ENCODE measurements at regions not wholly inside any gene's neighbourhood (a gene's known extent, or its start where the extent isn't known, plus 50 kb on each side); places are given as distances from the start of the nearest gene placed in this dataset.

DNA sequence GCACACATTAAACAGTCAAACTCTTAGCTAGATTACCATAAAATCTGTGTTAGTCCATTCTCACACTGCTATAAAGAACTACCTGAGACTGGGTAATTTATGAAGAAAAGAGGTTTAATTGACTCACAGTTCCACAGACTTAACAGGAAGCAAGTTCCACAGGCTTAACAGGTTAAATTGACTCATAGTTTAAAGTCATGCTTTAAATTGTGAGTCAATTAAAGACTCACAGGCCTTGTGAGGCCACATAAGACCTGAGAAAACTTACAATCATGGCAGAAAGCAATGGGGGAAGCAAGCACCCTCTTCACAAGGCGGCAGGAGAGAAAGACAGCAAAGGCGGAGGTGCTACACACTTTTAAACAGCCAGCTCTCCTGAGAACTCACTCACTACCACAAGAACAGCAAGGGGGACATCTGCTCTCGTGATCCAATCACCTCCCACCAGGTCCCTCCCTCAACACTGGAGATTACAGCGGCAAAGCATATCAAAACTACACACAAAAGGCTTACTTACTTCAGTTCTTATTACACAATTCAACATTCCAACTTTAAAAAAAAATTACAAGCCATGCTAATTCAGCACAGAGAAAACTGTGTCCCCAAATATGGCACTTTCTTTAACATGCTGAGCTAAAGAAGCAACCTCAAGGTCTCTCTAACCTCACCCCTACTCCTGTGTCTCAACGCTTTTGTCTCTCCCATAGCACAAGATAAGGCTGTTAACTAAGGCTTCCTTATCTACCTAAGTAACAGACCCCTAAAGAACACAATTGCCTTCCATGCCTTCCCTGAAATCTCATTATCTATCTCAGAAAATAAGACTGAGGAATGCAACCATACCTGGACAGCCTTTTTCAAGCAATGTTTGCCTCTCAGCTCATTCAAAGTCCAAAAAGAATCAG is 805.1 kb downstream of the NR2F1-AS1 start:
- intact Hi-C loops (cut with DNase I; ENCODE audit: low total_unique reads): no loop called here
- no peak for DNase-seq
- WGBS, 5 donors: 70 to 86% (median 78%) methylated on average over 5 of the region's 5 CpGs
- no peaks in the 10 kb centered on the region for H3K9me3 ChIP-seq
- no peaks in the 10 kb centered on the region for H3K27me3 ChIP-seq (replicated peaks in 1 of 7)
- H3K4me3 ChIP-seq: no peak overlapping the region
- TF ChIP-seq, protein P1, sequence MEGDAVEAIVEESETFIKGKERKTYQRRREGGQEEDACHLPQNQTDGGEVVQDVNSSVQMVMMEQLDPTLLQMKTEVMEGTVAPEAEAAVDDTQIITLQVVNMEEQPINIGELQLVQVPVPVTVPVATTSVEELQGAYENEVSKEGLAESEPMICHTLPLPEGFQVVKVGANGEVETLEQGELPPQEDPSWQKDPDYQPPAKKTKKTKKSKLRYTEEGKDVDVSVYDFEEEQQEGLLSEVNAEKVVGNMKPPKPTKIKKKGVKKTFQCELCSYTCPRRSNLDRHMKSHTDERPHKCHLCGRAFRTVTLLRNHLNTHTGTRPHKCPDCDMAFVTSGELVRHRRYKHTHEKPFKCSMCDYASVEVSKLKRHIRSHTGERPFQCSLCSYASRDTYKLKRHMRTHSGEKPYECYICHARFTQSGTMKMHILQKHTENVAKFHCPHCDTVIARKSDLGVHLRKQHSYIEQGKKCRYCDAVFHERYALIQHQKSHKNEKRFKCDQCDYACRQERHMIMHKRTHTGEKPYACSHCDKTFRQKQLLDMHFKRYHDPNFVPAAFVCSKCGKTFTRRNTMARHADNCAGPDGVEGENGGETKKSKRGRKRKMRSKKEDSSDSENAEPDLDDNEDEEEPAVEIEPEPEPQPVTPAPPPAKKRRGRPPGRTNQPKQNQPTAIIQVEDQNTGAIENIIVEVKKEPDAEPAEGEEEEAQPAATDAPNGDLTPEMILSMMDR (IDR thresholded peaks at IDR 0.05 in 8 of 11, conservative IDR thresholded peaks at IDR 0.05 in 3 of 11): no peak
- H3K27ac ChIP-seq: no peak overlapping the region
- no peaks in the 10 kb centered on the region for H3K4me1 ChIP-seq
- H3K36me3 ChIP-seq: no peaks in the 10 kb centered on the region

DNA sequence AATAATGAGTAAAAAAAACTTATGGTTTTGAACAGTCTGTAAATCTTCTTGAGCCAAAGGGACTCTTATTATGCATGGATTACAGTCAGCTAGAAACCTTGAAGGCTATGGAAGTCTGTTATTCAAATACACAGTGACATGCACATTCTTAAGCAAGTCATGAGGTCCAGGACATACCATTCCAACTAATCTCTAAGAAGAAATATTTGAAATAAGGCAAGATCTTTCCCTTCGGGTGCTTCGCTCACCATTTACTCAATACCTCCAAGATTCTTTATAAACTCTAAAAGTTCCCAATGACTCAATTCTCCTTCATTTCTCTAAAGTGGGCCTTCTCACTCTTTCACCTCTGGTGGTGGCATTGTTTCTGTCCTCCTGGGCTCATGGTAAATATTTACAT is 811.0 kb downstream of the NR2F1-AS1 start:
- 91 to 99% (median 96%) methylated on average over 2 of the region's 2 CpGs for WGBS, 5 donors
- intact Hi-C loops (cut with DNase I; ENCODE audit: low total_unique reads): no loop called here
- H3K4me3 ChIP-seq: no peak overlapping the region
- no peaks in the 10 kb centered on the region for H3K36me3 ChIP-seq
- H3K27ac ChIP-seq: no peak overlapping the region
- H3K4me1 ChIP-seq: no peaks in the 10 kb centered on the region
- H3K9me3 ChIP-seq: peaks cover 0 to 5% (median 0%) of the 10 kb centered on the region in 8 donors
- DNase-seq: no peak
- TF ChIP-seq POLR2AphosphoS5 (IDR thresholded peaks at IDR 0.05): no peak
- TF ChIP-seq, protein P1 (IDR thresholded peaks at IDR 0.05 in 8 of 11, conservative IDR thresholded peaks at IDR 0.05 in 3 of 11): no peak
- TF ChIP-seq POLR2A (IDR thresholded peaks at IDR 0.05): no peak
- H3K27me3 ChIP-seq (replicated peaks in 1 of 7): no peaks in the 10 kb centered on the region

DNA sequence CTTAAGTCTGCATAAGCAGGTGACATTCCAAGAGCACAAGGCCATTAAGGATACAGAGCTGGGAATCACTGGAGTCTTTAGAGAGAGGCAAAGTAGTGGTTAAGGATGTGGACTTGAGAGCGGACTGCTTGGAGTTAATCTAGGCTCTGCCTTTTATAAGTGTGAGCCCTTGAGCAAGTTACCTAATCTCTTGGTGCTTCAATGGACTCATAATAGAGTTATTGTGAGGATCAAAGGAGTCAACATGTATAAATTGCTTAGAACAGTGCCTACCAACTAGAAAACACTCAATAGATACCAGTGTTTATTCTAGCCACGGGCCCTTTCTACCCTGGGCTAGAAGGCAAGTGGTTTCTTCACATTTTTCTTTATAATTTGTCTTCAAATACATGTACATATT is 819.4 kb downstream of the NR2F1-AS1 start:
- H3K4me3 ChIP-seq: no peak overlapping the region
- H3K27ac ChIP-seq: no peak overlapping the region
- no peaks in the 10 kb centered on the region for H3K36me3 ChIP-seq
- no peak for TF ChIP-seq POLR2AphosphoS5 (IDR thresholded peaks at IDR 0.05)
- no peak for TF ChIP-seq POLR2A (IDR thresholded peaks at IDR 0.05)
- intact Hi-C loops (cut with DNase I; ENCODE audit: low total_unique reads): no loop called here
- 69 to 74% (median 70%) methylated on average over 2 of the region's 2 CpGs for WGBS, 5 donors
- peaks cover 0 to 5% (median 0%) of the 10 kb centered on the region in 8 donors for H3K9me3 ChIP-seq
- H3K4me1 ChIP-seq: no peaks in the 10 kb centered on the region
- DNase-seq: no peak
- no peaks in the 10 kb centered on the region for H3K27me3 ChIP-seq (replicated peaks in 1 of 7)

DNA sequence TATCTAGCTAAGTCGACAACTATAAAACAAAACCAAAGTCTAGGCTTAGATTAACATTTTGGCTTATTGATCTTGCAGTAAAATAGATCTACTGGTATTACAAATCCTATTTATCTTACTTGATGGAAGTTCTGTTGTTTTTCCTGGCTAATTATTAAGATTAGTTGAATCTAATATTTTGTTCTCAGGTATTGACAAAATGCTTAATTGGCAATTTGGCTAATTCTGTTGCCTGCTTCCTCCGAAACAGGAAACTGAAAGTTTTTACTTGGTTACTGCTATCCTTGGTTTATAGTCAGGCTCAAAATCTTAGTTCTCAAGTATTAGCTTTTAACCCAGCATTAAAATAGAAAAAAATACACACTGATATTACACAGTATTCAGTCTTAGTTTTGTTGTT is 820.5 kb downstream of the NR2F1-AS1 start:
- no peaks in the 10 kb centered on the region for H3K36me3 ChIP-seq
- no peak for TF ChIP-seq POLR2AphosphoS5 (IDR thresholded peaks at IDR 0.05)
- no peak for TF ChIP-seq POLR2A (IDR thresholded peaks at IDR 0.05)
- TF ChIP-seq, protein P1 (IDR thresholded peaks at IDR 0.05 in 8 of 11, conservative IDR thresholded peaks at IDR 0.05 in 3 of 11): no peak
- no peaks in the 10 kb centered on the region for H3K4me1 ChIP-seq
- intact Hi-C loops (cut with DNase I; ENCODE audit: low total_unique reads): no loop called here
- H3K4me3 ChIP-seq: no peak overlapping the region
- no peak for DNase-seq
- H3K27me3 ChIP-seq (replicated peaks in 1 of 7): no peaks in the 10 kb centered on the region
- no peak overlapping the region for H3K27ac ChIP-seq
- WGBS, 5 donors: 82 to 90% (median 87%) methylated on average over 2 of the region's 2 CpGs
- H3K9me3 ChIP-seq: no peaks in the 10 kb centered on the region

Data from spleen (tissue), 11 donors.